Body of pancreas (tissue), 4 donors: ENCODE measurements at regions not wholly inside any gene's neighbourhood (a gene's known extent, or its start where the extent isn't known, plus 50 kb on each side); places are given as distances from the start of the nearest gene placed in this dataset.

Experiments
- CTCF ChIP-seq, 7 experiments: fragments of 450-650 bp in 4 of 7; fragments of 200-600 bp in 3 of 7; sonication (generic) in 3 of 7; IDR thresholded peaks; one replicate each; pipeline ENCODE4 v1.5.1; 2016 to 2019; ENCODE audit warnings: antibody characterized with exemption in 7 of 7
- POLR2A ChIP-seq, 3 donors: fragments of 450-650 bp; IDR thresholded peaks; one replicate each; pipeline ENCODE4 v1.6.1; 2016; ENCODE audit warnings: antibody characterized with exemption in 3 of 3, mild to moderate bottlenecking in 2 of 3

- TF ChIP-seq CTCF (IDR thresholded peaks at IDR 0.05) (no peak), POLR2A (IDR thresholded peaks at IDR 0.05) (no peak)
Measured at GRCh38 chr2:37570773-37571586, 100.5 kb downstream of the CDC42EP3 start.
